Esophagus muscularis mucosa (tissue), 4 donors: ENCODE measurements at regions not wholly inside any gene's neighbourhood (a gene's known extent, or its start where the extent isn't known, plus 50 kb on each side); places are given as distances from the start of the nearest gene placed in this dataset.
A peak's percentile ranks its signal among the peaks of the same experiment; 100 is the strongest.

Experiments used
- DNase-seq: peaks from one replicate; pipeline ENCODE4 v3.0.0-alpha.2; 2017; ENCODE audit errors: extremely low spot score
- H3K27ac ChIP-seq, 4 donors: fragments of 200-600 bp; sonication (generic); replicated peaks in 1 of 4; 1 replicate in 3 of 4; 2 replicates in 1 of 4; pipeline ENCODE4 v1.5.1; 2016 to 2019; ENCODE audit warnings: mild to moderate bottlenecking in 1 of 4
- H3K27me3 ChIP-seq, 4 donors: fragments of 200-600 bp; sonication (generic); one replicate each; pipeline versions ENCODE4 v1.5.1 to v1.6.0; 2016 to 2019
- H3K36me3 ChIP-seq, 4 donors: fragments of 200-600 bp; sonication (generic); one replicate each; pipeline ENCODE4 v1.5.1; 2016 to 2019
- H3K4me1 ChIP-seq, 4 donors: fragments of 200-600 bp; sonication (generic); one replicate each; pipeline ENCODE4 v1.5.1; 2016 to 2019
- H3K4me3 ChIP-seq, 4 donors: fragments of 200-600 bp; sonication (generic); 1 replicate in 2 of 4; 2 replicates in 2 of 4; pipeline ENCODE4 v1.5.1; 2016 to 2019; ENCODE audit warnings: mild to moderate bottlenecking in 4 of 4, moderate library complexity in 1 of 4
- H3K9me3 ChIP-seq, 4 donors: fragments of 200-600 bp; sonication (generic); 1 replicate in 3 of 4; 2 replicates in 1 of 4; pipeline ENCODE4 v1.5.1; 2016 to 2019
- EP300 ChIP-seq: sonication (generic); formaldehyde crosslinking; IDR thresholded peaks from one replicate; pipeline ENCODE4 v1.6.1; 2017; ENCODE audit warnings: antibody characterized with exemption
- POLR2A ChIP-seq: fragments of 450-650 bp; IDR thresholded peaks from one replicate; pipeline ENCODE4 v1.6.1; 2017; ENCODE audit warnings: antibody characterized with exemption, moderate library complexity, mild to moderate bottlenecking, low read depth
- POLR2AphosphoS5 ChIP-seq, 2 donors: sonication (generic); formaldehyde crosslinking; IDR thresholded peaks; one replicate each; pipeline ENCODE4 v1.6.1; 2017; ENCODE audit warnings: antibody characterized with exemption in 2 of 2
- WGBS: methylation state at CpG from one replicate; pipeline ENCODE4 v1.1.5; 2018; 5-methylcytosine and 5-hydroxymethylcytosine counted together
- intact Hi-C: fragments of 100-400 bp; cut with DNase I; formaldehyde crosslinking; loops from one replicate; pipeline ENCODE4 v1.15.1; 2023
- TF ChIP-seq, protein P1 (sequence below), 3 experiments: fragments of 200-600 bp in 2 of 3; fragments of 450-650 bp in 1 of 3; sonication (generic) in 2 of 3; IDR thresholded peaks; one replicate each; pipeline ENCODE4 v1.5.1; 2017 to 2019; ENCODE audit warnings: antibody characterized with exemption in 3 of 3, mild to moderate bottlenecking in 2 of 3, moderate library complexity in 1 of 3

- 43% methylated on average over 1 of the region's 1 CpG for WGBS
- Histone ChIP-seq H3K4me1 (no peaks in the 10 kb centered on the region), H3K4me3 (no peak overlapping the region), H3K9me3 (no peaks in the 10 kb centered on the region), H3K27ac (no peak overlapping the region), H3K36me3 (no peaks in the 10 kb centered on the region), H3K27me3 (no peaks in the 10 kb centered on the region)
- DNase-seq: no peak
- TF ChIP-seq, protein P1, sequence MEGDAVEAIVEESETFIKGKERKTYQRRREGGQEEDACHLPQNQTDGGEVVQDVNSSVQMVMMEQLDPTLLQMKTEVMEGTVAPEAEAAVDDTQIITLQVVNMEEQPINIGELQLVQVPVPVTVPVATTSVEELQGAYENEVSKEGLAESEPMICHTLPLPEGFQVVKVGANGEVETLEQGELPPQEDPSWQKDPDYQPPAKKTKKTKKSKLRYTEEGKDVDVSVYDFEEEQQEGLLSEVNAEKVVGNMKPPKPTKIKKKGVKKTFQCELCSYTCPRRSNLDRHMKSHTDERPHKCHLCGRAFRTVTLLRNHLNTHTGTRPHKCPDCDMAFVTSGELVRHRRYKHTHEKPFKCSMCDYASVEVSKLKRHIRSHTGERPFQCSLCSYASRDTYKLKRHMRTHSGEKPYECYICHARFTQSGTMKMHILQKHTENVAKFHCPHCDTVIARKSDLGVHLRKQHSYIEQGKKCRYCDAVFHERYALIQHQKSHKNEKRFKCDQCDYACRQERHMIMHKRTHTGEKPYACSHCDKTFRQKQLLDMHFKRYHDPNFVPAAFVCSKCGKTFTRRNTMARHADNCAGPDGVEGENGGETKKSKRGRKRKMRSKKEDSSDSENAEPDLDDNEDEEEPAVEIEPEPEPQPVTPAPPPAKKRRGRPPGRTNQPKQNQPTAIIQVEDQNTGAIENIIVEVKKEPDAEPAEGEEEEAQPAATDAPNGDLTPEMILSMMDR (IDR thresholded peaks at IDR 0.05): no peak
- TF ChIP-seq POLR2AphosphoS5 (IDR thresholded peaks at IDR 0.05) (no peak), EP300 (no peak), POLR2A (no peak)
- intact Hi-C loops: loop anchor here (10.0 kb wide), 1 partner anchor 265 kb away; no protein-coding TSS in a partner anchor
Measured at GRCh38 chr17:11140043-11140442, 101.0 kb upstream of the SHISA6 start.

DNA sequence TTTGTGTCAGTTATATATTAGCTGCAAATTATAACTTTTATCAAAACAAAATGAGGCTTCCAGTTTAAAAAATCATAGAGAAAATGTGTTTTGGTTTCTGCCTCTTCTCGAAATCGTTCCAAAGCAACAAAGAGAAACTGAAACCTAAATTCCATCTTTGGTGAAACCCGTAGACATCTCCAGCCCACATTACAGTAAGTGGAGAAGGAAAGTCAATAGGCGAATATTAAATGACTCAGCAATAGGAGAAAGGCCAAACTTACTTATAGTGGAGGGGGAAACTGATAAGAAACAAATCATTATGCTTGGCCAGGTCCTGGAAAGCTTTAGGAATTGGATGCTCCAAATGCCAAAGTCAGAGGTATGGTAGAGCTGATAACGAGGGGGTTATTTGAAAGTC lies 103.0 kb upstream of the SHISA6 start:
- Histone ChIP-seq H3K27me3 (no peaks in the 10 kb centered on the region), H3K9me3 (no peaks in the 10 kb centered on the region), H3K36me3 (no peaks in the 10 kb centered on the region), H3K4me3 (peak overlapping the region in 1 of 4 donors; percentile 15), H3K4me1 (no peaks in the 10 kb centered on the region), H3K27ac (no peak overlapping the region)
- DNase-seq: no peak
- TF ChIP-seq, protein P1 (IDR thresholded peaks at IDR 0.05): no peak
- TF ChIP-seq POLR2A (no peak), EP300 (no peak), POLR2AphosphoS5 (IDR thresholded peaks at IDR 0.05) (no peak)
- intact Hi-C loops: no loop called here
- WGBS: 66% methylated on average over 5 of the region's 5 CpGs

- no peak overlapping the region for H3K4me3 ChIP-seq
- 81% methylated on average over 1 of the region's 1 CpG for WGBS
- H3K27me3 ChIP-seq: no peaks in the 10 kb centered on the region
- no peaks in the 10 kb centered on the region for H3K4me1 ChIP-seq
- no peak for TF ChIP-seq POLR2A
- no peak for TF ChIP-seq POLR2AphosphoS5 (IDR thresholded peaks at IDR 0.05)
- TF ChIP-seq, protein P1 (IDR thresholded peaks at IDR 0.05): no peak
- no peak for TF ChIP-seq EP300
- no peaks in the 10 kb centered on the region for H3K9me3 ChIP-seq
- no peak for DNase-seq
- intact Hi-C loops: no loop called here
- H3K27ac ChIP-seq: no peak overlapping the region
- H3K36me3 ChIP-seq: no peaks in the 10 kb centered on the region
Measured at GRCh38 chr17:11135819-11136218, 105.2 kb upstream of the SHISA6 start.

- Histone ChIP-seq H3K27me3 (no peaks in the 10 kb centered on the region), H3K4me3 (no peak overlapping the region), H3K27ac (no peak overlapping the region), H3K4me1 (no peaks in the 10 kb centered on the region), H3K36me3 (no peaks in the 10 kb centered on the region), H3K9me3 (peaks cover 0 to 5% (median 2%) of the 10 kb centered on the region in 4 donors)
- 60% methylated on average over 4 of the region's 4 CpGs for WGBS
- no peak for DNase-seq
- intact Hi-C loops: no loop called here
- TF ChIP-seq POLR2A (no peak), POLR2AphosphoS5 (IDR thresholded peaks at IDR 0.05) (no peak), EP300 (no peak)
- TF ChIP-seq, protein P1 (IDR thresholded peaks at IDR 0.05): no peak
Measured at GRCh38 chr17:11130367-11130766, 110.6 kb upstream of the SHISA6 start.

- H3K9me3 ChIP-seq: peaks cover 0 to 4% (median 0%) of the 10 kb centered on the region in 4 donors
- TF ChIP-seq POLR2AphosphoS5 (IDR thresholded peaks at IDR 0.05) (no peak), EP300 (no peak), POLR2A (no peak)
- TF ChIP-seq, protein P1 (IDR thresholded peaks at IDR 0.05): no peak
- no peak overlapping the region for H3K4me3 ChIP-seq
- no peaks in the 10 kb centered on the region for H3K27me3 ChIP-seq
- peaks cover 0 to 2% (median 0%) of the 10 kb centered on the region in 4 donors for H3K4me1 ChIP-seq
- intact Hi-C loops: loop anchor here (5.0 kb wide), 1 partner anchor 91 kb away; no protein-coding TSS in a partner anchor
- no peak overlapping the region for H3K27ac ChIP-seq
- H3K36me3 ChIP-seq: no peaks in the 10 kb centered on the region
- WGBS: 76% methylated on average over 3 of the region's 5 CpGs
- no peak for DNase-seq
Measured at GRCh38 chr17:11122908-11123307, 118.1 kb upstream of the SHISA6 start.
